MM.1S (cell line): ENCODE measurements at regions not wholly inside any gene's neighbourhood (a gene's known extent, or its start where the extent isn't known, plus 50 kb on each side); places are given as distances from the start of the nearest gene placed in this dataset.
"Not testable (repeated sequence)": the region's sequence is repeated elsewhere in the genome, so short reads cannot be mapped to it uniquely, and the experiment has no call there.

Experiments
- DNase-seq: peaks from one replicate; pipeline ENCODE4 v3.0.0-alpha.2; 2015
- H2AFZ ChIP-seq: fragments of 300-600 bp; sonication (generic); 2 replicates; pipeline ENCODE4 v1.6.0; 2016; ENCODE audit warnings: antibody characterized with exemption, low read length
- H3F3A ChIP-seq: fragments of 300-600 bp; sonication (generic); 2 replicates; pipeline ENCODE4 v1.6.1; 2016; ENCODE audit warnings: mild to moderate bottlenecking, antibody characterized with exemption, low read length, moderate library complexity, mixed read lengths; ENCODE audit not compliant: insufficient read depth
- H3K27ac ChIP-seq: fragments of 300-600 bp; sonication (generic); 2 replicates; pipeline ENCODE4 v1.5.1; 2016; ENCODE audit warnings: mild to moderate bottlenecking, low read length
- H3K27me3 ChIP-seq: fragments of 300-600 bp; sonication (generic); replicated peaks from 2 replicates; pipeline ENCODE4 v1.6.0; 2016; ENCODE audit warnings: low read length; ENCODE audit not compliant: insufficient read depth
- H3K36me3 ChIP-seq: fragments of 300-600 bp; sonication (generic); replicated peaks from 2 replicates; pipeline ENCODE4 v1.6.1; 2016; ENCODE audit warnings: mild to moderate bottlenecking, low read length, mixed read lengths; ENCODE audit not compliant: insufficient read depth
- H3K4me1 ChIP-seq: fragments of 300-600 bp; sonication (generic); 2 replicates; pipeline ENCODE4 v1.6.1; 2016; ENCODE audit warnings: low read length, mixed read lengths
- H3K4me2 ChIP-seq: fragments of 300-600 bp; sonication (generic); 2 replicates; pipeline ENCODE4 v1.6.0; 2016; ENCODE audit warnings: low read depth, low read length
- H3K4me3 ChIP-seq: fragments of 300-600 bp; sonication (generic); 2 replicates; pipeline ENCODE4 v1.5.1; 2016; ENCODE audit warnings: low read length, mixed read lengths
- H3K79me2 ChIP-seq: fragments of 300-600 bp; sonication (generic); 2 replicates; pipeline ENCODE4 v1.6.1; 2016; ENCODE audit warnings: mixed run types, low read length, mixed read lengths
- H3K9ac ChIP-seq: fragments of 300-600 bp; sonication (generic); 2 replicates; pipeline ENCODE4 v1.6.1; 2016; ENCODE audit warnings: low read length, mixed read lengths
- H3K9me2 ChIP-seq: fragments of 300-600 bp; sonication (generic); replicated peaks from 2 replicates; pipeline ENCODE4 v1.6.1; 2016; ENCODE audit warnings: mild to moderate bottlenecking, low read length, mixed read lengths; ENCODE audit not compliant: insufficient read depth
- H3K9me3 ChIP-seq: fragments of 300-600 bp; sonication (generic); replicated peaks from 2 replicates; pipeline ENCODE4 v1.6.1; 2016; ENCODE audit warnings: mild to moderate bottlenecking, low read length, mixed read lengths; ENCODE audit not compliant: insufficient read depth
- H4K20me1 ChIP-seq: fragments of 300-600 bp; sonication (generic); 2 replicates; pipeline ENCODE4 v1.6.1; 2016; ENCODE audit warnings: mild to moderate bottlenecking, low read length, moderate library complexity, mixed read lengths; ENCODE audit not compliant: insufficient read depth
- EZH2 ChIP-seq: fragments of 300-600 bp; sonication (generic); optimal IDR thresholded peaks from 2 replicates; pipeline ENCODE3; 2017; ENCODE audit warnings: low read depth, mild to moderate bottlenecking, antibody characterized with exemption, low read length, mixed read lengths
- EZH2phosphoT487 ChIP-seq: fragments of 300-600 bp; sonication (generic); IDR thresholded peaks from 2 replicates; pipeline ENCODE4 v1.6.1; 2018; ENCODE audit warnings: antibody characterized with exemption, low read length
- TF ChIP-seq, protein P1 (sequence below): fragments of 300-600 bp; sonication (generic); IDR thresholded peaks from 2 replicates; pipeline ENCODE4 v1.5.1; 2016; ENCODE audit warnings: antibody characterized with exemption, low read length, mixed read lengths

DNA sequence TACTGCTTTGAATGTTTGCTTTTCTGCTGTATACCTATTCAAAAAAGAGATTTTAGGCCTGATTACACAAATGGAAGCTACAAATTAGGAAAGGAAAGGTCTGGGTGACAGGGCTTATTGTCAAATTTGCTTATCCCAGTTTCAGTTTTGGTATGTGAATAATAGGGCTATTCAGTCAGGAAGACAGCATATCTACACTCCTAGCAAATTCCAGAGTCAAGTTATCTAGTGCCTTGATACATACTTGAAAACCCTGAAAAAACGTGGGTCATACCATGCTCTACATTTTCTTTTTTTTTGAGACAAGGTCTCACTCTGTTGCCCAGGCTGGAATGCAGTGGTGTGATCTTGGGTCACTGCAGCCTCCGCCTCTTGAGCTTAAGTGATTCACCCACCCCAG lies 59.2 kb upstream of the CCDC180 start:
- H2AFZ ChIP-seq, DNase-seq, H3K79me2 ChIP-seq, H4K20me1 ChIP-seq, H3F3A ChIP-seq, H3K4me1 ChIP-seq, H3K27me3 ChIP-seq, H3K36me3 ChIP-seq, H3K4me3 ChIP-seq, H3K9ac ChIP-seq, H3K9me3 ChIP-seq, H3K27ac ChIP-seq, H3K9me2 ChIP-seq: not testable (repeated sequence)
- 0 out of 2 replicates have a peak overlapping the region, but pooled peaks have one; percentile 1 for H3K4me2 ChIP-seq

DNA sequence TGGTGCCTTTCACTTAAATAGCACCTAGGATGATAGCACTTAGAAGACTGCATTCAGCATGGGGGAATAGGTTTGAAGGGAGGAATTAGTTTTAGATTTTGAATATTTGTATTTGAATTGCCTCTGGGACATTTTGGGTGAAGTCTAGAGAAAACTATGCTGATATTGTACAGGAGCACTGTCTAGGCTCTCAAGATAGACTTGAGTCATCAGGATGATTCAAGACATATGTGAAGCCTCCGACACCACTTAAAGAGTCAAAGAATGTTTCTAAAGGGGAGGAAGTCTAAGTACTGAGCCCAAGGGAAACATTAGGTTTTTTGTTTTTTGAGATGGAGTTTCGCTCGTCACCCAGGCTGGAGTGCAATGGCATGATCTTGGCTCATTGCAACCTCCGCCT lies 63.9 kb upstream of the CCDC180 start:
- Histone ChIP-seq H3K27ac (no peak overlapping the region), H3K9ac (no peak overlapping the region), H2AFZ (no peak overlapping the region), H3K27me3 (no peaks in the 10 kb centered on the region), H3K9me2 (no peaks in the 10 kb centered on the region), H4K20me1 (no peaks in the 10 kb centered on the region), H3K4me2 (no peak overlapping the region), H3K9me3 (no peaks in the 10 kb centered on the region), H3K79me2 (peaks cover 9% of the 10 kb centered on the region; the same call in 1 of the 2 replicates), H3K4me3 (no peak overlapping the region), H3F3A (peaks cover 5% of the 10 kb centered on the region; the same call in 1 of the 2 replicates), H3K36me3 (no peaks in the 10 kb centered on the region), H3K4me1 (no peaks in the 10 kb centered on the region)
- DNase-seq: no peak
- TF ChIP-seq EZH2phosphoT487 (no peak), EZH2 (no peak)
- TF ChIP-seq, protein P1, sequence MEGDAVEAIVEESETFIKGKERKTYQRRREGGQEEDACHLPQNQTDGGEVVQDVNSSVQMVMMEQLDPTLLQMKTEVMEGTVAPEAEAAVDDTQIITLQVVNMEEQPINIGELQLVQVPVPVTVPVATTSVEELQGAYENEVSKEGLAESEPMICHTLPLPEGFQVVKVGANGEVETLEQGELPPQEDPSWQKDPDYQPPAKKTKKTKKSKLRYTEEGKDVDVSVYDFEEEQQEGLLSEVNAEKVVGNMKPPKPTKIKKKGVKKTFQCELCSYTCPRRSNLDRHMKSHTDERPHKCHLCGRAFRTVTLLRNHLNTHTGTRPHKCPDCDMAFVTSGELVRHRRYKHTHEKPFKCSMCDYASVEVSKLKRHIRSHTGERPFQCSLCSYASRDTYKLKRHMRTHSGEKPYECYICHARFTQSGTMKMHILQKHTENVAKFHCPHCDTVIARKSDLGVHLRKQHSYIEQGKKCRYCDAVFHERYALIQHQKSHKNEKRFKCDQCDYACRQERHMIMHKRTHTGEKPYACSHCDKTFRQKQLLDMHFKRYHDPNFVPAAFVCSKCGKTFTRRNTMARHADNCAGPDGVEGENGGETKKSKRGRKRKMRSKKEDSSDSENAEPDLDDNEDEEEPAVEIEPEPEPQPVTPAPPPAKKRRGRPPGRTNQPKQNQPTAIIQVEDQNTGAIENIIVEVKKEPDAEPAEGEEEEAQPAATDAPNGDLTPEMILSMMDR: no peak

DNA sequence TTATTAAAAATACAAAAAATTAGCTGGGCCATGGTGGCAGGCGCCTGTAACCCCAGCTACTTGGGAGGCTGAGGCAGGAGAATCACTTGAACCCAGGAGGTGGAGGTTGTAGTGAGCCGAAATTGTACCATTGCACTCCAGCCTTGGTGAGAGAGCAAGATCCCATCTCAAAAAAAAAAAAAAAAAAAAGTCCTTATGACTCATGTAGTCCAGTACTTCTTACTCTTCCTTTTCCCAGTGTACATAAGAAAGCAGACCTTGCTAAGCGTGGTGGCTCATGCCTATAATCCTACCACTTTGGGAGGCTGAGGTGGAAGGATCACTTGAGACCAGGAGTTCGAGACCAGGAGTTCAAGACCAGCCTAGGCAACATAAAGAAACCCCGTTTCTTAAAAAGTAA lies 66.0 kb upstream of the CCDC180 start:
- DNase-seq, H2AFZ ChIP-seq, H4K20me1 ChIP-seq, H3K79me2 ChIP-seq, H3K9me3 ChIP-seq, H3K4me1 ChIP-seq, H3K27me3 ChIP-seq, H3K4me3 ChIP-seq, H3K9ac ChIP-seq, H3K27ac ChIP-seq, H3K9me2 ChIP-seq, H3K4me2 ChIP-seq, H3K36me3 ChIP-seq: not testable (repeated sequence)
- peaks cover 14% of the 10 kb centered on the region for H3F3A ChIP-seq

DNA sequence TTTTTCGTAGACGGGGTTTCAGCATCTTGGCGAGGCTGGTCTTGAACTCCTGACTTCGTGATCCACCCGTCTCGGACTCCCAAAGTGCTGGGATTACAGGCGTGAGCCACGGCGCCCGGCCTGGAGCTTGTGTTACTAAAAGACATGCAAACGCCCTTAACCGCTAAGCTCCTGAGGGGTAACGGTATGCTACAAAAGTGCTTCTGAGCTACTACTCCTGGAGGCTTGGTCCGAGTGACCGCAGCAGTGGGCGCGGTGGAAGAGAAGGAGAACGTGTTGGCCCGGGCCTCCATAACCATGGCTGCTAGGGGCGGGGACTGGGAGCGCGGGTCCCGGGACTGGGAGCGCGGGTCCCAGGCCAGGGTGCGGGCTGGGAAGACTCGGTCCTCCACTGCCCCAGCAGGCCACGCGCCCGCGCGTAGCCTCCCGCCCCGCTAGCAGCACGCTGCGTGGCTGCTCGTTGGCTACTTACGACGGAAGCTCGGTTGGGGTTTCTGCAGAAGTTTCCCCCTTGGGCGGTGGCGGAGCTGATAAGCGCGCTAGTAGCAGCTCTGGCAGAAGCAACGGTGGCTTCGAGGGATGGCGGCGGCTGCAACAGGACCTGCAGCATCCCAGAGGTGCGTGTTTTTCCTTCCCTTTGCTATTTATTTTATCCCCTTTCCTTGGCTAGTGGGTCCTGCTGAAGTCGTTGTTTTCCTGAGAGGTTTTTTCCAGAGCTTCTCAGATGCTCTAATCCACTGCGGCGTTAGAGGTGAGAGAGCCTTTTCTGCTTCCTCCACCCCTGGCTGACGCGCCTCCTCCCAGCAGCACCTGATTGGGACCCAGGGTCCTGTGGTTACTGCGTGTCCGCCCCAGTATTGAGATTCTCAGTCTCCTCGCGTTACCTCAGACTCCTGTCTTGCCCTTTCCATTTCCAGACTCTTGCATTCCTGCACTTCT lies 69.2 kb upstream of the CCDC180 start:
- Histone ChIP-seq H3K4me1 (no peaks in the 10 kb centered on the region), H3K9ac (peak overlapping the region; percentile 76), H3K4me2 (peak overlapping the region; percentile 69), H3K9me2 (no peaks in the 10 kb centered on the region), H3K36me3 (no peaks in the 10 kb centered on the region), H3F3A (peaks cover 14% of the 10 kb centered on the region), H3K9me3 (no peaks in the 10 kb centered on the region), H3K79me2 (peaks cover 9% of the 10 kb centered on the region; the same call in 1 of the 2 replicates), H4K20me1 (no peaks in the 10 kb centered on the region), H2AFZ (peak overlapping the region; percentile 95), H3K4me3 (peak overlapping the region; percentile 74), H3K27me3 (no peaks in the 10 kb centered on the region), H3K27ac (peak overlapping the region; percentile 84)
- DNase-seq: peak; percentile 93
- TF ChIP-seq, protein P1: no peak
- TF ChIP-seq EZH2phosphoT487 (no peak), EZH2 (no peak)
